Heart left ventricle (tissue), 13 donors: ENCODE measurements at regions not wholly inside any gene's neighbourhood (a gene's known extent, or its start where the extent isn't known, plus 50 kb on each side); places are given as distances from the start of the nearest gene placed in this dataset.

ENCODE experiments used
- CTCF ChIP-seq, 12 donors: fragments of 200-600 bp; sonication (generic) in 4 of 12; IDR thresholded peaks; one replicate each; pipeline versions ENCODE4 v1.5.0 to v1.8.0; 2018 to 2022; ENCODE audit warnings: antibody characterized with exemption in 12 of 12, mild to moderate bottlenecking in 5 of 12
- POLR2A ChIP-seq, 2 donors: fragments of 450-650 bp; IDR thresholded peaks; one replicate each; pipeline ENCODE4 v1.6.1; 2017; ENCODE audit warnings: antibody characterized with exemption in 2 of 2, mild to moderate bottlenecking in 2 of 2, moderate library complexity in 2 of 2
- donor health status: ischemic (EF 13 %, LVEDD 7.1; RV severe dilation, severe dysfunction).
- donor health status: DM: no; HTN: yes; CAD: no.
- donor health status: DM: no; HTN: no; CAD: no.
- donor health status: ischemic (EF 25% LVEDD 6.9; RV normal size, moderate dysfunction).
- donor health status: ischemic (EF 25% LVEDD 5.7; RV mildly dilated, moderate dysfunction).
- donor health status: ischemic (EF 35%, LVEDD 5.7; RV mildly dilated, moderate dysfunction).
- donor health status: nonischemic (EF 11% LVEDD 7.7; RV severe dilation, severe dysfunction).
- donor health status: DM: yes; HTN: yes; CAD: no.
- donor health status: PGD.
- donor health status: ischemic (EF 29% LVEDD 5.4; RV normal size, mild dysfunction).
- donor health status: nonischemic (EF 23%, LVEDD 6.1; RV moderate dilation, normal function).

- no peak for TF ChIP-seq CTCF (IDR thresholded peaks at IDR 0.05)
- no peak for TF ChIP-seq POLR2A (IDR thresholded peaks at IDR 0.05)
Observed at GRCh38 chr5:89265511-89266179, 382.7 kb upstream of the MEF2C start.
